ENCODE measurements at regions not wholly inside any gene's neighbourhood (a gene's known extent, or its start where the extent isn't known, plus 50 kb on each side); places are given as distances from the start of the nearest gene placed in this dataset.

DNA sequence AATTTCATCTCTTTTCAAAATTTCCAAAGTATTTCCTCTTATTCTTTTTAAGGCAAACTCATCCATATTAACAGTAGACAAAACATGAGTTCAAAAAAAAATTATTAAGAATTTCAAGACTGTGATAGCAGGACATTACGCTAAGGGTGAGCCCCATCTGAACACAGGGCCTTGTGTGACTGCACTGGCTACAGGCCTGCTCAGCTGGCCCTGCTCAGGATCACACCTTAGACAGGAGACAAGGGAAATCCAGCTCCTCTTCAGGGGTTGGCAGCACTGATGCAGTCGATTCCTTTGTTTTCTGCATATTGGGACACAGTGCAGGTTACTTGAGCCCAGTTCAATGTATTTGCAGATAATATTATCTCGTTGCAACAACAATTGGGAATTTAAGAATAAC is 444.7 kb downstream of the PLK2 start:
- TF ChIP-seq, protein P1, sequence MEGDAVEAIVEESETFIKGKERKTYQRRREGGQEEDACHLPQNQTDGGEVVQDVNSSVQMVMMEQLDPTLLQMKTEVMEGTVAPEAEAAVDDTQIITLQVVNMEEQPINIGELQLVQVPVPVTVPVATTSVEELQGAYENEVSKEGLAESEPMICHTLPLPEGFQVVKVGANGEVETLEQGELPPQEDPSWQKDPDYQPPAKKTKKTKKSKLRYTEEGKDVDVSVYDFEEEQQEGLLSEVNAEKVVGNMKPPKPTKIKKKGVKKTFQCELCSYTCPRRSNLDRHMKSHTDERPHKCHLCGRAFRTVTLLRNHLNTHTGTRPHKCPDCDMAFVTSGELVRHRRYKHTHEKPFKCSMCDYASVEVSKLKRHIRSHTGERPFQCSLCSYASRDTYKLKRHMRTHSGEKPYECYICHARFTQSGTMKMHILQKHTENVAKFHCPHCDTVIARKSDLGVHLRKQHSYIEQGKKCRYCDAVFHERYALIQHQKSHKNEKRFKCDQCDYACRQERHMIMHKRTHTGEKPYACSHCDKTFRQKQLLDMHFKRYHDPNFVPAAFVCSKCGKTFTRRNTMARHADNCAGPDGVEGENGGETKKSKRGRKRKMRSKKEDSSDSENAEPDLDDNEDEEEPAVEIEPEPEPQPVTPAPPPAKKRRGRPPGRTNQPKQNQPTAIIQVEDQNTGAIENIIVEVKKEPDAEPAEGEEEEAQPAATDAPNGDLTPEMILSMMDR (IDR thresholded peaks at IDR 0.05; ENCODE audit: low read depth, low read length), result no peak

DNA sequence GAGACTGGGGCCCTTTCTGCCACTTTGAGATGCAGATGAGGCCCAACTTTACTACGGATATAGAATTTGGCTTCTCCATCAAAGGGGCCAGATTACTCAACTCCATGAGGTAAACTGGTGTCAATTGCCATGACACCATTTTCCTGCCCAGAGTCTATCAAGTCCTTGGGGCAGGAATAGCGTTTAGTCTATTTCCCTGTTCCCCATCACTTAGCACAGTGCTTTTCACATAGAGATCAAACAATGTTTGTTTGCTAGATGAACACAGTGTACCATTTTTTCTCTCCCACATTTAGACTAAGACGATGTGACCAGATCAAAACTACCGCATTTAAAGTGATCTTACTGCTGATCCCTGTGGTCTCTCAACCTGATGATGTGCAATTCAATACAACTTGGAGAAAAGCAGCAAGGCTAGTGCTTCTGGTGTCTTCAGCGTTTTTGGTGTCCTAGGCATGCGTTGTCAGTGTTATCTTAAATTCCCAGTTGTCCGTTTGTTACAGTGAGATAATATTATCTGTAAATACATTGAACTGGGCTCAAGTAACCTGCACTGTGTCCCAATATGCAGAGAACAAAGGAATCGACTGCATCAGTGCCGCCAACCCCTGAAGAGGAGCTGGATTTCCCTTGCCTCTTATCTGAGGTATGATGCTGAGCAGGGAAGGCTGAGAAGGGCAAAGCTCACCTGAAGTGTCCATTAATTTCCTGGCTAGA is 446.2 kb downstream of the PLK2 start:
- H3K4me3 ChIP-seq (ENCODE audit: low read depth, low read length), result no peak overlapping the region
- TF ChIP-seq, protein P1 (IDR thresholded peaks at IDR 0.05; ENCODE audit: low read depth, low read length), result no peak

More for the DNA sequence above, 444.7 kb downstream of the PLK2 start:
- no peak overlapping the region for H3K4me3 ChIP-seq (ENCODE audit: low read depth, low read length)

DNA sequence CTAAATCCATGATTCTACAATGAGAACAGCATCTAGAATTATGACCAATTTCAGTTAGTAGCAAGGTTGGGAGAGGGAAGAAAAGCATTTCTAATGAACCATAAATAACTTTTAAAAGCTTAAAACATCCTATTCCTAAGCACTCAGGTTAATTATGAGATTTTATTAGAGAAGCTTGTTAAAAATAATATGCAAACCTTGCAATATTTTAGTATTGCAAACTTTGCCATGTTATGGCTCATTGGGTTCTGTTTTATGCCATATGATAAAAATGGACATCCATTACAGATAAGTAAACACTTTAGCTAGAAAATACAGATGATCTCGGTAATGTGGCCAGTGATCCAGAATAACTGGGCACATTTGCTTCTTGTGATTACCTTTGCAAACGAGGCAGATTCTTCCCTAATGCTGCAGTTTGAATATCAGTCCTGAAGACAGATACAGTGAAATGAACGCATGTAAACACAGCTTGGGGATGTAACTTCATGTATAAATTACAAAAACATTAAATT is 447.0 kb downstream of the PLK2 start:
- TF ChIP-seq, protein P1 (IDR thresholded peaks at IDR 0.05; ENCODE audit: low read depth, low read length), result no peak
- H3K4me3 ChIP-seq (ENCODE audit: low read depth, low read length), result no peak overlapping the region

DNA sequence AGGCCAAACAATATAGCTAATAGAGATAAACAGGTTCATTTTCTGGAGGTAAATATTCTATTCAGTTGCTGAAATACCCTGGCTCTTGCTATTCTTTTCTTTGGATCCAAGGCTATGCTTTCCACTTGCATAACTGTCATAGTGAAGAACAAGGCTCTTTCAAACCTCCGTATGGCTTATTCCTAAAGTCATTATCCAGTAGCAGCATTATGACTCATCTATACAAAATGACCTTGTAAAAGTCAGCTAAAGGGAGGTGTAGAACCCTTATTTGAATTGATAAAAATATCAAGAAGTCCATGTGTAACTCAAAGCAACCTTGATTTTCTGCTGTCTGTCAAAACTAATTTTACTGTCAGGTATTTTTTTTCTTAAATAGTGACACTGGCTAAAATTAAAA is 447.8 kb downstream of the PLK2 start:
- TF ChIP-seq, protein P1 (IDR thresholded peaks at IDR 0.05; ENCODE audit: low read depth, low read length), result no peak

DNA sequence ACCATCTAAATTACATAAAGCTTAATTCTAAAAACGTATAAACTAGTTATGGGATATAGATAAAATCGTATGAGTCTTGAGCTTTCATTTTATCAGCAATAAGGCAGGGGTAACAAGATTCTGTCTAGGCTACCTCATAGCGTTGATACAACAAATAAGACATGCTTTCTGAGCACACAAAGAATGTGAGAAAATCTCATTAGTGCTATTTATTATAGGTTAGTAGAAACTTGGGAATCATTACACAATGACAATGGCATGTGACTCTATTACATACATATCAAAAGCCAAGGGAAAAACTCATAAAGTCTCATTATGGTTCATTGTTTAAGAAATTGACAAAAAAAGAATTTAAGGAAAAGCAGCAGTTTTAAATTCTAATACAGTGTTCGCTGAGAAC is 448.6 kb downstream of the PLK2 start:
- TF ChIP-seq, protein P1 (IDR thresholded peaks at IDR 0.05; ENCODE audit: low read depth, low read length), result no peak
- H3K4me3 ChIP-seq (ENCODE audit: low read depth, low read length), result no peak overlapping the region

More for the DNA sequence above, 447.8 kb downstream of the PLK2 start:
- H3K4me3 ChIP-seq (ENCODE audit: low read depth, low read length), result no peak overlapping the region

DNA sequence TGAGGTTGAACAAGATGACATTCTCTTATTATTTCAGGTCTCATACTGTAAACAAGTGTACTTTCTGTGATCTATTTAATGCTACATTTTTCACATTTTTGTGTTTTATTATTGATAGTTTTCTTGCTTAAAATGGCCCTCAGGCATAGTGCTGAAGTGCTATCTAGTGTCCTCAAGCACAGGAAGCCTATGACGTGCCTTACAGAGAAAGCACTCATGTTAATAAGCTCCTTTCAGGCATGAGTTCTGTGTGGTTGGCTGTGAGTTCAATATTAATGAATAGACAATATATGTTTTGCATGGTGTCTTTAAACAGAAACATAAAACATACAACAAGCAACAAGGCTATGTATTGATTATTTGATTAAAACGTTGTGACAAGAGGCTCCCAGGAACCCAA is 450.1 kb downstream of the PLK2 start:
- TF ChIP-seq, protein P1 (IDR thresholded peaks at IDR 0.05; ENCODE audit: low read depth, low read length), result no peak
- H3K4me3 ChIP-seq (ENCODE audit: low read depth, low read length), result no peak overlapping the region

DNA sequence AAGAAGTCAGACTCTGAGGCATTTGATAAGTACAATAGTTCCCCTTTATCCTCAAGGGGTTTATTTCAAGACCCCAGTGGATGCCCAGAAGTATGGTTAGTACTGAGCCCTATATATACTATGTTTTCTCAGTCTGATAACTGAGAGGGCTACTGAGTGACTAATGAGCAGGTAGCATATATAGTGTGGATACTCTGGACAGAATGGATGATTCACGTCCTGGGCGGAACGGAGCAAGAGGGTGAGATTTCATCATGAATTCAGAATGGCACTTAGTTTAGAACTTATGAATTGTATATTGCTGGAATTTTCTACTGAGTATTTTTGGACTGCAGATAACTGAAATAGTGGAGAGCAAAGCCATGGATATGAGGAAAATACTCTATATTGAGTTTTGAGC is 457.6 kb downstream of the PLK2 start:
- TF ChIP-seq, protein P1 (IDR thresholded peaks at IDR 0.05; ENCODE audit: low read depth, low read length), result no peak
- H3K4me3 ChIP-seq (ENCODE audit: low read depth, low read length), result no peak overlapping the region
